ENCODE measurements at regions not wholly inside any gene's neighbourhood (a gene's known extent, or its start where the extent isn't known, plus 50 kb on each side); places are given as distances from the start of the nearest gene placed in this dataset.
"Not testable (repeated sequence)": the region's sequence is repeated elsewhere in the genome, so short reads cannot be mapped to it uniquely, and the experiment has no call there.

DNA sequence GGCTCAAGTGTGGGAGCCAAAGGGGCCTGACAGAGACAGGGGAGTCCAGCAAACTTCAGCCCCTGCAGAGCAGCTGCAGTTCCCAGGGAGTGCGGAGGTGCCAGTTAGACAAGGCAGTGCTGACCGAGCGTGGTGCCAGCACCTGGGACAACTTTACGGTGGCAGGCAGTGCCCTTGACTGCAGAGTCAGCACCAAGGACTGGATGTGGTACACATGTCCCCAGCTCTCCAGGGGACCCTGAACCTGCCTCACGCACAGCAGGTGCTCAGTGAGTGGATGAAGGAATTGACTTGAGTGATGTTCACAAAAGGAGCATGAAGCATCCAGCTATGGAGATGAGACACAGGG lies 296.5 kb downstream of the SIPA1L2 start:
- 86 to 100% methylated on average over 5 of the region's 5 CpGs for WGBS, 2 donors
- no peak for DNase-seq
- intact Hi-C loops (cut with DNase I) = no loop called here
- Histone ChIP-seq H3K4me3 (replicated peaks in 1 of 3) (no peak overlapping the region), H3K36me3 (no peaks in the 10 kb centered on the region), H3K4me1 (peaks cover 6 to 29% of the 10 kb centered on the region in 2 donors), H3K9me3 (no peaks in the 10 kb centered on the region), H3K27me3 (no peaks in the 10 kb centered on the region), H3K27ac (peak overlapping the region in 1 of 3 donors; percentile 39)
- TF ChIP-seq POLR2A (IDR thresholded peaks at IDR 0.05) (no peak), CTCF (IDR thresholded peaks at IDR 0.05) (no peak)

- H3K36me3 ChIP-seq; intact Hi-C loops (cut with DNase I); H3K4me3 ChIP-seq (replicated peaks in 1 of 3); H3K27me3 ChIP-seq; H3K9me3 ChIP-seq: not testable (repeated sequence)
- Histone ChIP-seq H3K4me1 (peaks cover 6 to 29% of the 10 kb centered on the region in 2 donors), H3K27ac (peak overlapping the region in 1 of 3 donors; percentile 39)
- WGBS, 2 donors = 32 to 41% methylated on average over 7 to 8 of the region's 9 CpGs
- peak; percentile 47 to 61 for DNase-seq
Observed at GRCh38 chr1:232332710-232333418, 297.1 kb downstream of the SIPA1L2 start.

- no peak overlapping the region for H3K27ac ChIP-seq
- 78 to 91% methylated on average over 10 of the region's 10 CpGs for WGBS, 2 donors
- intact Hi-C loops (cut with DNase I) = no loop called here
- no peak for DNase-seq
- H3K4me1 ChIP-seq = peaks cover 6 to 12% of the 10 kb centered on the region in 2 donors
- no peaks in the 10 kb centered on the region for H3K27me3 ChIP-seq
- H3K36me3 ChIP-seq = no peaks in the 10 kb centered on the region
- no peak for TF ChIP-seq CTCF (IDR thresholded peaks at IDR 0.05)
- TF ChIP-seq POLR2A (IDR thresholded peaks at IDR 0.05) = no peak
- no peaks in the 10 kb centered on the region for H3K9me3 ChIP-seq
- H3K4me3 ChIP-seq (replicated peaks in 1 of 3) = no peak overlapping the region
Observed at GRCh38 chr1:232329103-232329813, 300.7 kb downstream of the SIPA1L2 start.

- WGBS, 2 donors = 73 to 85% methylated on average over 4 of the region's 4 CpGs
- no peak overlapping the region for H3K27ac ChIP-seq
- H3K27me3 ChIP-seq = no peaks in the 10 kb centered on the region
- no peak overlapping the region for H3K4me3 ChIP-seq (replicated peaks in 1 of 3)
- no peak for DNase-seq
- intact Hi-C loops (cut with DNase I) = no loop called here
- H3K9me3 ChIP-seq = no peaks in the 10 kb centered on the region
- no peaks in the 10 kb centered on the region for H3K36me3 ChIP-seq
- H3K4me1 ChIP-seq = peaks cover 6 to 7% of the 10 kb centered on the region in 2 donors
- TF ChIP-seq POLR2A (IDR thresholded peaks at IDR 0.05) (no peak), CTCF (IDR thresholded peaks at IDR 0.05) (no peak)
Observed at GRCh38 chr1:232328486-232329102, 301.3 kb downstream of the SIPA1L2 start.

DNA sequence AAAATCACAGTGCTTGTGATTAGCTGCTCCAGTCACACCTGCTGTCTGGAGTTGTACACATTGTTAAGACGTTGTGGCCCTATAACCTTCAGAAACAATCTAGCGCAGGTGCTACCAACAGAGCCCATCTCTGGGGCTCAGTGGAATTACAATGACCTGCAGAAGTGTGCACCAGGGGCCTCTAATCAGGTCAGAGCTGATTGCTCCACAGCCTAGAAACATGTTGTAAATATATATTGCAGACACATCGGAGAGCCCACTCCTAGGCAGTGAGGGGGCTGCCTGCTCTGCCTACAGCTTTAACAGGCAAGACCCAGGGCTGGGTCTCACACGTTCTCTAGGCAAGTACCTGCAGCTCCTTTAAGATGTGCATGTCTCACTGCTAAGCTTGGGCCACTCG lies 302.0 kb downstream of the SIPA1L2 start:
- intact Hi-C loops (cut with DNase I) = no loop called here
- Histone ChIP-seq H3K4me3 (replicated peaks in 1 of 3) (no peak overlapping the region), H3K36me3 (no peaks in the 10 kb centered on the region), H3K4me1 (no peaks in the 10 kb centered on the region), H3K9me3 (no peaks in the 10 kb centered on the region), H3K27ac (no peak overlapping the region), H3K27me3 (no peaks in the 10 kb centered on the region)
- no peak for TF ChIP-seq CTCF (IDR thresholded peaks at IDR 0.05)
- TF ChIP-seq POLR2A (IDR thresholded peaks at IDR 0.05) = no peak
- 92 to 93% methylated on average over 5 of the region's 5 CpGs for WGBS, 2 donors
- no peak for DNase-seq
